H1 (cell line): ENCODE measurements at regions not wholly inside any gene's neighbourhood (a gene's known extent, or its start where the extent isn't known, plus 50 kb on each side); places are given as distances from the start of the nearest gene placed in this dataset.

Source experiments
- CTCF ChIA-PET: fragments of 300-600 bp; sonication (Branson Sonifier 250); formaldehyde crosslinking; loops from one replicate; lab custom pipeline; 2021; ENCODE audit not compliant: partially characterized antibody; lab: Charles Lee
- POLR2A ChIA-PET: fragments of 300-600 bp; sonication (Branson Sonifier 250); formaldehyde crosslinking; loops from one replicate; lab custom pipeline; 2021; ENCODE audit warnings: inconsistent platforms; ENCODE audit not compliant: partially characterized antibody; lab: Charles Lee
- DNase-seq, 2 experiments: peaks; one replicate each; pipeline versions ENCODE4 v3.0.0 to v3.0.0-alpha.2; 2010 to 2022; ENCODE audit warnings: low spot score in 2 of 2, low read depth in 1 of 2, mixed read lengths in 1 of 2
- FAIRE-seq: peaks from 2 replicates; lab custom pipeline; 2011; peaks lifted over from hg19 to GRCh38; lab: Jason Lieb, UNC
- H2AFZ ChIP-seq: 2 replicates; pipeline ENCODE4 v1.8.1; 2012; ENCODE audit warnings: low read length, inconsistent platforms
- H2AK5ac ChIP-seq: 2 replicates; pipeline ENCODE4 v1.6.1; 2013; ENCODE audit warnings: low read depth, low read length
- H2BK120ac ChIP-seq: replicated peaks from 2 replicates; pipeline ENCODE3; 2013; ENCODE audit warnings: low read depth, low read length, inconsistent platforms
- H2BK12ac ChIP-seq: 2 replicates; pipeline ENCODE4 v1.6.1; 2013; ENCODE audit warnings: low read depth, low read length
- H2BK15ac ChIP-seq: 2 replicates; pipeline ENCODE4 v1.6.1; 2013; ENCODE audit warnings: low read length
- H2BK20ac ChIP-seq: 2 replicates; pipeline ENCODE4 v1.6.1; 2013; ENCODE audit warnings: low read length
- H2BK5ac ChIP-seq: 2 replicates; pipeline ENCODE4 v1.6.1; 2013; ENCODE audit warnings: low read depth, low read length
- H3K14ac ChIP-seq: 2 replicates; pipeline ENCODE4 v1.6.1; 2013; ENCODE audit warnings: inconsistent platforms; ENCODE audit not compliant: insufficient read length
- H3K18ac ChIP-seq: 2 replicates; pipeline ENCODE4 v1.6.1; 2013; ENCODE audit warnings: low read length; ENCODE audit errors: extremely low read depth
- H3K23ac ChIP-seq: 2 replicates; pipeline ENCODE4 v1.6.1; 2013; ENCODE audit warnings: inconsistent platforms; ENCODE audit not compliant: insufficient read length
- H3K23me2 ChIP-seq: 2 replicates; pipeline ENCODE4 v1.6.1; 2013; ENCODE audit warnings: low read depth, low read length
- H3K27ac ChIP-seq: 2 replicates; pipeline ENCODE4 v1.6.1; 2011; ENCODE audit warnings: low read depth, low read length, inconsistent platforms
- H3K27me3 ChIP-seq, 4 experiments: replicated peaks in 1 of 4; 1 replicate in 1 of 4; 2 replicates in 3 of 4; pipeline versions ENCODE4 v1.6.1 to v1.8.1; 2011 to 2013; ENCODE audit warnings: low read length in 3 of 4, mild to moderate bottlenecking in 3 of 4, inconsistent platforms in 2 of 4, mixed read lengths in 2 of 4, moderate library complexity in 1 of 4; ENCODE audit not compliant: control insufficient read depth in 3 of 4, insufficient read depth in 3 of 4; ENCODE audit errors: extremely low read depth in 1 of 4
- H3K36me3 ChIP-seq, 4 experiments: 2 replicates each; pipeline versions ENCODE4 v1.6.1 to v1.8.1; 2011 to 2013; ENCODE audit warnings: mild to moderate bottlenecking in 4 of 4, low read length in 3 of 4, moderate library complexity in 2 of 4, control low read depth in 1 of 4, inconsistent platforms in 1 of 4; ENCODE audit not compliant: insufficient read depth in 4 of 4, control insufficient read depth in 2 of 4
- H3K4ac ChIP-seq: replicated peaks from 2 replicates; pipeline ENCODE3; 2013; ENCODE audit warnings: low read length, low read depth, mixed read lengths, inconsistent platforms; ENCODE audit not compliant: insufficient read length
- H3K4me1 ChIP-seq, 4 experiments: replicated peaks in 1 of 4; 1 replicate in 1 of 4; 2 replicates in 3 of 4; pipeline versions ENCODE4 v1.6.1 to v1.8.1; 2011 to 2013; ENCODE audit warnings: low read length in 3 of 4, inconsistent platforms in 2 of 4, mixed read lengths in 1 of 4; ENCODE audit not compliant: insufficient read depth in 4 of 4, control insufficient read depth in 3 of 4
- H3K4me2 ChIP-seq, 2 experiments: 2 replicates each; pipeline versions ENCODE4 v1.6.1 to v1.8.1; 2011 to 2013; ENCODE audit warnings: low read depth in 2 of 2, low read length in 2 of 2, control low read depth in 1 of 2, inconsistent platforms in 1 of 2, mild to moderate bottlenecking in 1 of 2; ENCODE audit not compliant: insufficient read depth in 1 of 2
- H3K4me3 ChIP-seq, 4 experiments: fragments of 200-600, 300-600 bp in 1 of 4; sonication (generic), shearing (Covaris generic), sonication (Bioruptor Twin) in 1 of 4; 2 replicates each; pipeline versions ENCODE4 v1.5.1 to v1.8.1; 2011 to 2016; ENCODE audit warnings: low read length in 4 of 4, low read depth in 3 of 4, control low read depth in 2 of 4, inconsistent platforms in 2 of 4, mild to moderate bottlenecking in 2 of 4, mixed read lengths in 1 of 4, moderate library complexity in 1 of 4; ENCODE audit not compliant: insufficient read depth in 2 of 4; ENCODE audit errors: extremely low read depth in 1 of 4
- H3K56ac ChIP-seq: replicated peaks from 2 replicates; pipeline ENCODE3; 2013; ENCODE audit warnings: low read depth, mild to moderate bottlenecking, mixed read lengths, low read length, inconsistent platforms; ENCODE audit not compliant: insufficient read length
- H3K79me1 ChIP-seq: 2 replicates; pipeline ENCODE4 v1.6.1; 2013; ENCODE audit warnings: low read depth, low read length, control low read depth
- H3K79me2 ChIP-seq, 2 experiments: 2 replicates each; pipeline versions ENCODE4 v1.6.1 to v1.8.1; 2012 to 2013; ENCODE audit warnings: low read length in 2 of 2, mild to moderate bottlenecking in 2 of 2, inconsistent platforms in 1 of 2; ENCODE audit not compliant: insufficient read depth in 2 of 2, control insufficient read depth in 1 of 2
- H3K9ac ChIP-seq, 4 experiments: replicated peaks in 1 of 4; 1 replicate in 1 of 4; 2 replicates in 3 of 4; pipeline versions ENCODE4 v1.6.1 to v1.8.1; 2011 to 2013; ENCODE audit warnings: low read depth in 3 of 4, low read length in 3 of 4, control low read depth in 2 of 4, mild to moderate bottlenecking in 2 of 4, moderate library complexity in 2 of 4, inconsistent platforms in 1 of 4; ENCODE audit errors: extremely low read depth in 1 of 4
- H3K9me3 ChIP-seq, 2 experiments: 2 replicates each; pipeline versions ENCODE4 v1.6.1 to v1.8.1; 2012 to 2013; ENCODE audit warnings: mild to moderate bottlenecking in 2 of 2, moderate library complexity in 2 of 2, control low read depth in 1 of 2, inconsistent platforms in 1 of 2, low read depth in 1 of 2, low read length in 1 of 2, mixed read lengths in 1 of 2; ENCODE audit not compliant: insufficient read depth in 2 of 2
- H4K20me1 ChIP-seq, 2 experiments: replicated peaks in 1 of 2; 2 replicates each; pipeline versions ENCODE3 to v1.8.1; 2011 to 2013; ENCODE audit warnings: inconsistent platforms in 2 of 2, low read length in 2 of 2, mild to moderate bottlenecking in 1 of 2; ENCODE audit not compliant: insufficient read depth in 2 of 2, control insufficient read depth in 1 of 2
- H4K5ac ChIP-seq: 2 replicates; pipeline ENCODE4 v1.6.1; 2013; ENCODE audit warnings: low read length, low read depth, mixed read lengths, inconsistent platforms; ENCODE audit not compliant: insufficient read length
- H4K8ac ChIP-seq: 2 replicates; pipeline ENCODE4 v1.8.0; 2013; ENCODE audit warnings: mild to moderate bottlenecking, moderate library complexity, low read length, inconsistent platforms; ENCODE audit not compliant: insufficient read depth; ENCODE audit errors: extremely low read depth
- H4K91ac ChIP-seq: replicated peaks from 2 replicates; pipeline ENCODE3; 2013; ENCODE audit warnings: low read length, mixed read lengths, inconsistent platforms; ENCODE audit not compliant: insufficient read length
- EGR1 ChIP-seq: IDR thresholded peaks from 2 replicates; pipeline ENCODE4 v1.6.1; 2011; ENCODE audit warnings: low read depth, low read length, borderline replicate concordance
- HDAC6 ChIP-seq: IDR thresholded peaks from one replicate; pipeline ENCODE4 v1.7.1; 2012; ENCODE audit warnings: low read depth, mild to moderate bottlenecking, inconsistent platforms, low read length, moderate library complexity
- NANOG ChIP-seq: IDR thresholded peaks from 2 replicates; pipeline ENCODE4 v1.6.1; 2011; ENCODE audit warnings: low read length, low read depth, mild to moderate bottlenecking, inconsistent platforms; ENCODE audit not compliant: insufficient read depth, poor library complexity, severe bottlenecking
- NRF1 ChIP-seq: IDR thresholded peaks from 2 replicates; pipeline ENCODE4 v1.6.1; 2011; ENCODE audit warnings: mild to moderate bottlenecking, low read depth, low read length, improper control_type of control experiment
- WGBS, 2 experiments: shearing (Covaris generic) in 1 of 2; methylation state at CpG; one replicate each; pipeline versions ENCODE4 v1.1.6 to v1.1.7; 2013 to 2015; ENCODE audit warnings: low lambda C conversion rate in 2 of 2, mixed read lengths in 2 of 2, inconsistent platforms in 1 of 2, low coverage in 1 of 2, missing lambda C conversion rate in 1 of 2; ENCODE audit not compliant: insufficient replicate concordance in 2 of 2, insufficient coverage in 1 of 2, insufficient read length in 1 of 2; ENCODE audit errors: extremely low coverage in 1 of 2, missing lambda C conversion rate in 1 of 2; 5-methylcytosine and 5-hydroxymethylcytosine counted together

GRCh38 chr6:22155551-22155950, 141.3 kb downstream of the PRL start:
- no peak overlapping the region for H2AFZ ChIP-seq
- H3K18ac ChIP-seq: no peak overlapping the region
- H3K27me3 ChIP-seq: no peaks in the 10 kb centered on the region
- ChIA-PET POLR2A (no interaction called here), CTCF (no interaction called here)
- H4K5ac ChIP-seq: no peak overlapping the region
- no peak overlapping the region for H2BK12ac ChIP-seq
- H4K20me1 ChIP-seq: no peaks in the 10 kb centered on the region
- peaks cover 2% of the 10 kb centered on the region; the same call in 1 of the 2 replicates for H3K79me1 ChIP-seq
- H3K14ac ChIP-seq: no peak overlapping the region
- no peak overlapping the region for H2BK20ac ChIP-seq
- no peak overlapping the region for H4K8ac ChIP-seq
- peaks cover 0 to 5% (median 2%) of the 10 kb centered on the region in 4 experiments; a peak in 2 of 8 replicates for H3K36me3 ChIP-seq
- H2AK5ac ChIP-seq: no peak overlapping the region
- H4K91ac ChIP-seq: no peak overlapping the region
- no peaks in the 10 kb centered on the region for H3K23me2 ChIP-seq
- no peak overlapping the region for H2BK15ac ChIP-seq
- 87% methylated on average over 4 of the region's 4 CpGs; no CpG with 5 or more reads in 1 of the 2 experiments for WGBS, 2 experiments
- no peak overlapping the region for H3K23ac ChIP-seq
- no peak overlapping the region for H3K4ac ChIP-seq
- no peak overlapping the region for H2BK120ac ChIP-seq
- no peaks in the 10 kb centered on the region for H3K79me2 ChIP-seq
- H3K4me1 ChIP-seq: no peaks in the 10 kb centered on the region
- DNase-seq (no peak), FAIRE-seq (no peak)
- no peak overlapping the region for H3K4me3 ChIP-seq
- no peak overlapping the region for H3K56ac ChIP-seq
- H2BK5ac ChIP-seq: no peak overlapping the region
- H3K4me2 ChIP-seq: no peak overlapping the region
- no peak overlapping the region for H3K27ac ChIP-seq
- H3K9ac ChIP-seq: no peak overlapping the region
- no peaks in the 10 kb centered on the region; a peak in 1 of 4 replicates for H3K9me3 ChIP-seq
- TF ChIP-seq NANOG (no peak), NRF1 (no peak), EGR1 (no peak), HDAC6 (no peak)
